Bronchial epithelial cell (primary cell): ENCODE measurements at regions not wholly inside any gene's neighbourhood (a gene's known extent, or its start where the extent isn't known, plus 50 kb on each side); places are given as distances from the start of the nearest gene placed in this dataset.

Experiments used
- DNase-seq: peaks from one replicate; pipeline ENCODE4 v3.0.0-alpha.2; 2010; ENCODE audit warnings: low read depth
- FAIRE-seq: peaks from 2 replicates; lab custom pipeline; 2011; peaks lifted over from hg19 to GRCh38; lab: Jason Lieb, UNC
- H3K27me3 ChIP-seq: 2 replicates; pipeline ENCODE4 v1.5.1; 2011; ENCODE audit warnings: low read length; ENCODE audit not compliant: control insufficient read depth, insufficient read depth
- H3K36me3 ChIP-seq: 2 replicates; pipeline ENCODE4 v1.5.1; 2011; ENCODE audit warnings: low read length; ENCODE audit not compliant: control insufficient read depth, insufficient read depth
- H3K4me3 ChIP-seq: 2 replicates; pipeline ENCODE4 v1.5.1; 2011; ENCODE audit warnings: mild to moderate bottlenecking, low read depth, low read length, control low read depth
- CTCF ChIP-seq: IDR thresholded peaks from 2 replicates; pipeline ENCODE4 v1.5.1; 2011; ENCODE audit warnings: mild to moderate bottlenecking, moderate library complexity, low read length, control low read depth, inconsistent platforms; ENCODE audit not compliant: insufficient read depth, severe bottlenecking

GRCh38 chr5:77558266-77558665 is 66.2 kb upstream of the WDR41 start:
- Histone ChIP-seq H3K27me3 (no peaks in the 10 kb centered on the region), H3K36me3 (no peaks in the 10 kb centered on the region), H3K4me3 (no peak overlapping the region)
- DNase-seq (no peak), FAIRE-seq (no peak)
- TF ChIP-seq CTCF, result no peak

- no peak overlapping the region for H3K4me3 ChIP-seq
- no peak for FAIRE-seq
- no peaks in the 10 kb centered on the region for H3K27me3 ChIP-seq
- DNase-seq, result no peak
- TF ChIP-seq CTCF, result no peak
- H3K36me3 ChIP-seq, result no peaks in the 10 kb centered on the region
Observed at GRCh38 chr5:77550406-77550805, 58.3 kb upstream of the WDR41 start.

GRCh38 chr5:77545285-77545684 is 53.2 kb upstream of the WDR41 start:
- no peak for TF ChIP-seq CTCF
- DNase-seq (no peak), FAIRE-seq (no peak)
- Histone ChIP-seq H3K4me3 (no peak overlapping the region), H3K36me3 (no peaks in the 10 kb centered on the region), H3K27me3 (no peaks in the 10 kb centered on the region)
